GM19372 (cell line): ENCODE measurements at regions not wholly inside any gene's neighbourhood (a gene's known extent, or its start where the extent isn't known, plus 50 kb on each side); places are given as distances from the start of the nearest gene placed in this dataset.
"Not testable (repeated sequence)": the region's sequence is repeated elsewhere in the genome, so short reads cannot be mapped to it uniquely, and the experiment has no call there.

Source experiments
- ATAC-seq: cut with Tn5 transposase; IDR thresholded peaks from one replicate; pipeline ENCODE4 v1.9.1; 2021; ENCODE audit warnings: mild to moderate bottlenecking, low read depth, moderate library complexity; ENCODE audit not compliant: unreplicated experiment

- no peak for ATAC-seq
These were observed 1352.7 kb downstream of the HACE1 start for GRCh38 chr6:103507052-103507451.

GRCh38 chr6:103505155-103505518, 1354.6 kb downstream of the HACE1 start:
- no peak for ATAC-seq

DNA sequence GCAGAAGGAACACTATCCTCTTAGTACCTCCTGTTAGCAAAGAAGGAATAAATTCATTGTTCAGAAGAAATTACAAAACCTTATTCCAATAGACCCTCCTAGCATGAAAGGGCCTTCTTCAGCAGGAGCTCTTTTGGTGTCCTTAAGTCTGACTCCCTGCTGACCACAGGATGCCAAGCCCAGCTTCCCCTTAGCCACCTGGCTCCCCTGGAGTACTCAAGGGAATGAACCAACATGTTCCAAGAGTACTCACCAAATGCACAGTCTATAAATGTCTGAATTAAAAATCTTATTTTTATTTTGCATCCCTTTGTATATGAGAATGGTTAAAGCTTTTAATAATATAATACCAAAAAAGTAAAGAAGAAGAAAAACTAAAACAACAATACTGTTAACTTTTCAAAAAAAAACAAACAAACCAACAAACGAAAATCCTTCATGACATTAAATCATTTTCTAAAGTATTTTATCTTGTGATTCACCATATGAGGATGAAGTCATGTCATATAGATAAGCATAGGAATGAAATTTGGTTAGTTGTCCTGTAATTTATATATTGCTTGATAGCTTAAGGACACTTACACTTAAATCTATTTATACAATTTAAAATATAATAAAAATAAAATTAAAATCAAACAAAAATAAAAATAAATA, 1355.1 kb downstream of the HACE1 start:
- no peak for ATAC-seq

DNA sequence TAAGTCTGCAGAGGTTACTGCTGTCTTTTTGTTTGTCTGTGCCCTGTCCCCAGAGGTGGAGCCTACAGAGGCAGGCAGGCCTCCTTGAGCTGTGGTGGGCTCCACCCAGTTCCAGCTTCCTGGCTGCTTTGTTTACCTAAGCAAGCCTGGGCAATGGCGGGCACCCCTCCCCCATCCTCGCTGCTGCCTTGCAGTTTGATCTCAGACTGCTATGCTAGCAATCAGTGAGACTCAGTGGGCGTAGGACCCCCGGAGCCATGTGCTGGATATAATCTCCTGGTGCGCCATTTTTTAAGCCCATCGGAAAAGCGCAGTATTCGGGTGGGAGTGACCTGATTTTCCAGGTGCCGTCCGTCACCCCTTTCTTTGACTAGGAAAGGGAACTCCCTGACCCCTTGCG, 1363.1 kb downstream of the HACE1 start:
- not testable (repeated sequence) for ATAC-seq

GRCh38 chr6:103456652-103457051, 1403.1 kb downstream of the HACE1 start:
- no peak for ATAC-seq

GRCh38 chr6:103455275-103455674, 1404.4 kb downstream of the HACE1 start:
- ATAC-seq: no peak

- no peak for ATAC-seq
These were observed 1450.2 kb downstream of the HACE1 start for GRCh38 chr6:103409475-103409874.

GRCh38 chr6:103405321-103405720, 1454.4 kb downstream of the HACE1 start:
- ATAC-seq: no peak

- ATAC-seq: no peak
These were observed 1454.9 kb downstream of the HACE1 start for GRCh38 chr6:103404799-103405198.

GRCh38 chr6:103396768-103397167, 1463.0 kb downstream of the HACE1 start:
- ATAC-seq: no peak

GRCh38 chr6:103379272-103379671, 1480.4 kb downstream of the HACE1 start:
- ATAC-seq: no peak

DNA sequence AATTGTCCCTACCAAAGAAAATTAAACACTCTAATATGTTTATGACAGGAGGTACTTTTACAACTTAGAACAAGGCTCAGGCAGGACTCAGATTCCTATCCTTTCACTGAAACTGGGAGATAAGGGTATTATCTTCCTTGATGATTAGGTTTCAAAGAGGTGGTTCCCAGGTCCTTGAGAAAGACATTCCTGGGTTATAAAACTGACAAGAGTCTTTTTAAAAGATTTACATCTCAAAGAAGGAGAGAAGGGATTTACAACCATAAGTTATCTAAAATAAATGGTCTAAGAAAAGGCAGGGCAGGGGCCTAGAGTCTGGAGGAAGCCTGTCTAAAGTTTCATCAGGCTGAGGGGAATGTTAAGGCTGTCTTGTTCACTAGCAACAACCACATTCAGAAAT, 1492.5 kb downstream of the HACE1 start:
- ATAC-seq: no peak

GRCh38 chr6:103356531-103356930, 1503.2 kb downstream of the HACE1 start:
- ATAC-seq: no peak

GRCh38 chr6:103344554-103345163, 1515.1 kb downstream of the HACE1 start:
- ATAC-seq: no peak

GRCh38 chr6:103335412-103335811, 1524.3 kb downstream of the HACE1 start:
- ATAC-seq: no peak

DNA sequence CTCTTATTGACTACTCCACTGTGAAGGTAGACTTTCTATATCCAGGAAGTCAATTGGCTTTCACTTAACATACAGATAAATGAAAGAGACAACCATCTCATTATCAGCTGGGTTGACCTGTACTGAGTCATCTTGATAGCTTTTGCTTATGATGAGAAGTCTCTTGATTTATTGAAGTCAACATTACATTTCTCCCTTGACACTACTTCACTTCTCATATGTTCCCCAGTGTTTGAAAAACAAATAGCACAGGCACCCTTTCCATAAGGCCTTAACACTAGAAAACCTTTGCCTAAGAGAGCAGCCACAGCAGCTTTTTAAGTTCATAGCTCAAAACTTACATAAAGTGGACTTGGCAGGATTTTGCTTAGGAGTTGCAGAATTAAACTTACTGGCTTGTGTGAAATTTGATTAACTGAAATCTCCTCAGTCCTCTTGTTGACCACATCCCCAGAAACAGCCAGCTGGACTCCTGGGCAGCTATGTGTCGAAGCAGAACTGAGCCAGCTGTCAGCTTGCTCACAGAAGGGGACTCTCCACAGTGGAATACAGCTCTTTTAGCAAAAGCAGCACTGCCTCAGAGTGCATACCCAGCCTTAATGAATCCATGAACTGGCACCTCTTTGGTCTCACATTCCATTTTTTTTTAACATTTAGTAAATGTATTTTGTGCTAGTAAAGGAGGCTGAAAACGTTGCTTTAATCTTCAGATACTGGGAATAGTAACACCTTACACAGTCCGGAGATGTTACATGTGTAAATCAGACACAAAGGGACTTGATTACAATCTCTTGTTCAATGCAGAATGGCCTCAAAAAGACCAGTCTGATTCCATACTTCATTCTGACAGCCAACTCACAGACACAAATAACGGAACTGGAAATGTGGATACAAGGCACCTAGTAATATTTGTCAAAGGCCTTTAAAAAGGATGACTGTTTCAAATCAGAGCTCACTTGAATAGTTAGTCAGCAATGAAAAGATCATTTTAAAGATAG, 1532.7 kb downstream of the HACE1 start:
- no peak for ATAC-seq

DNA sequence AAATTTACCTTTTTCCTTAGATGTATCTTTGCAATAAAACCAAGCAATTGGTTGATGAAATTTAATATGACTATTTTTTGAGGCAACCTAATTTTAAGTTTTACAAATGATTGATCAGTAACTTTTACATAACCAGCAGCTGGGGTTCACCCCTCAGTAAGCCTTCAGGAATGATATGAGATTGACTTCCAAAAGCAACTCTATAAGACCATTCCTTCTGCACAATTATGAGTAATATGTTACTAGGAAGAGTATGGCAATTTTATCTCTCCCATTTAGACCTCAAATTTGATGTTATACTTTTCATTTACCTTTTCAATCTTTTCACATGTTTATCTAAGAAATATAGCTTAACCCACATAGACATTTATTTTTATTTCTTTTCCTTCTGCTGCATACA, 1546.3 kb downstream of the HACE1 start:
- ATAC-seq: no peak

GRCh38 chr6:103294376-103294775, 1565.3 kb downstream of the HACE1 start:
- ATAC-seq: not testable (repeated sequence)

- ATAC-seq: no peak
These were observed 1574.9 kb downstream of the HACE1 start for GRCh38 chr6:103284835-103285234.

DNA sequence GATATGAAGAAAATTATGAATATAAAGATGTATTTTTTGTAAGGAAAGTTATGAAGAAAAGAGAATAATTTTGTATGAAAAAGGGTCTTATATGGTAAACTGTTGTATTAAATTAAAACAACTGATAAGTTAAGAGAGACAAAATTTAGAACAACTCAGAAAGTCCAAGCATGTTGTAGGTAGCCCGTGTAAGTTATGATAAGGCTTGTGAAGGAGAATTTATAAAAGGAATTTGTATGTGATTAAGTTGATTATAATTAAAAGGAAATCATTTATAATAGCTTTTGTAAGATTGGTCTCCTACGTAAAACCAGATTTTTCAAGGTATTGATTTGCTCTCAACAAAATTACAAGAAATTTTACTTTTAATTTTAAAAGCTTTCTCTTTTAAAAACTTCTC, 1579.3 kb downstream of the HACE1 start:
- no peak for ATAC-seq

- ATAC-seq: no peak
These were observed 1581.8 kb downstream of the HACE1 start for GRCh38 chr6:103277936-103278335.
